SK-N-SH (cell line): ENCODE measurements at regions not wholly inside any gene's neighbourhood (a gene's known extent, or its start where the extent isn't known, plus 50 kb on each side); places are given as distances from the start of the nearest gene placed in this dataset.

Experiments
- ELF1 ChIP-seq: IDR thresholded peaks from 2 replicates; pipeline ENCODE4 v1.4.0; 2012
- NFIC ChIP-seq: IDR thresholded peaks from 2 replicates; pipeline ENCODE4 v1.4.0; 2012; ENCODE audit warnings: borderline replicate concordance
- POLR2AphosphoS5 ChIP-seq: IDR thresholded peaks from 2 replicates; pipeline ENCODE4 v1.6.1; 2012; ENCODE audit warnings: low read depth, low read length
- RFX5 ChIP-seq: IDR thresholded peaks from 2 replicates; pipeline ENCODE4 v1.6.1; 2012; ENCODE audit warnings: mild to moderate bottlenecking, improper control_type of control experiment, low read length
- TF ChIP-seq, protein P1 (sequence below): IDR thresholded peaks from 2 replicates; pipeline ENCODE4 v1.4.0; 2012; ENCODE audit warnings: low read depth, borderline replicate concordance
- TF ChIP-seq, protein P2 (sequence below): fragments of 200-600 bp; sonication (generic); IDR thresholded peaks from 2 replicates; pipeline ENCODE4 v1.6.1; 2017; ENCODE audit warnings: antibody characterized with exemption, mild to moderate bottlenecking, moderate library complexity
- TF ChIP-seq, protein P3 (sequence below): IDR thresholded peaks from 2 replicates; pipeline ENCODE4 v1.4.0; 2012; ENCODE audit warnings: low read depth
- TF ChIP-seq, protein P4 (sequence below): IDR thresholded peaks from 2 replicates; pipeline ENCODE4; 2012

DNA sequence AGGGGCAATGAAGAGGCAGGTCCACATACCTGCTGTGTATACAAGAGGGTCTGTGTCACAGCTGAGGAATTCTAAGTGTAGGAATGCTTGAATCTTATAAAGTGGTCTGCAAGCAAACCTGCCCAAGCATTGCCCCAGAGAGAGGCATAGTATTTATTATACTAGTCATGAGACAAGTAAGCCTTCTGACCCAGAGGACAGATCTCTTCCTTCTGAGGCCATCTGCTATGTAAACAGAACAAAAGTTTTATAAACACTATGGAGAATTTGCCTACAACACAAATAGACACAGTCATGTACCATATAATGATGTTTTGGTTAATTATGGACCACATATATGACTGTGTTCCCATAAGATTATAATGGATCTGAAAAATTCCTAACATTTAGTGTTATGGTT lies 388.2 kb downstream of the NEBL start:
- TF ChIP-seq, protein P1, sequence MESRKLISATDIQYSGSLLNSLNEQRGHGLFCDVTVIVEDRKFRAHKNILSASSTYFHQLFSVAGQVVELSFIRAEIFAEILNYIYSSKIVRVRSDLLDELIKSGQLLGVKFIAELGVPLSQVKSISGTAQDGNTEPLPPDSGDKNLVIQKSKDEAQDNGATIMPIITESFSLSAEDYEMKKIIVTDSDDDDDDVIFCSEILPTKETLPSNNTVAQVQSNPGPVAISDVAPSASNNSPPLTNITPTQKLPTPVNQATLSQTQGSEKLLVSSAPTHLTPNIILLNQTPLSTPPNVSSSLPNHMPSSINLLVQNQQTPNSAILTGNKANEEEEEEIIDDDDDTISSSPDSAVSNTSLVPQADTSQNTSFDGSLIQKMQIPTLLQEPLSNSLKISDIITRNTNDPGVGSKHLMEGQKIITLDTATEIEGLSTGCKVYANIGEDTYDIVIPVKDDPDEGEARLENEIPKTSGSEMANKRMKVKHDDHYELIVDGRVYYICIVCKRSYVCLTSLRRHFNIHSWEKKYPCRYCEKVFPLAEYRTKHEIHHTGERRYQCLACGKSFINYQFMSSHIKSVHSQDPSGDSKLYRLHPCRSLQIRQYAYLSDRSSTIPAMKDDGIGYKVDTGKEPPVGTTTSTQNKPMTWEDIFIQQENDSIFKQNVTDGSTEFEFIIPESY = no peak
- TF ChIP-seq, protein P2, sequence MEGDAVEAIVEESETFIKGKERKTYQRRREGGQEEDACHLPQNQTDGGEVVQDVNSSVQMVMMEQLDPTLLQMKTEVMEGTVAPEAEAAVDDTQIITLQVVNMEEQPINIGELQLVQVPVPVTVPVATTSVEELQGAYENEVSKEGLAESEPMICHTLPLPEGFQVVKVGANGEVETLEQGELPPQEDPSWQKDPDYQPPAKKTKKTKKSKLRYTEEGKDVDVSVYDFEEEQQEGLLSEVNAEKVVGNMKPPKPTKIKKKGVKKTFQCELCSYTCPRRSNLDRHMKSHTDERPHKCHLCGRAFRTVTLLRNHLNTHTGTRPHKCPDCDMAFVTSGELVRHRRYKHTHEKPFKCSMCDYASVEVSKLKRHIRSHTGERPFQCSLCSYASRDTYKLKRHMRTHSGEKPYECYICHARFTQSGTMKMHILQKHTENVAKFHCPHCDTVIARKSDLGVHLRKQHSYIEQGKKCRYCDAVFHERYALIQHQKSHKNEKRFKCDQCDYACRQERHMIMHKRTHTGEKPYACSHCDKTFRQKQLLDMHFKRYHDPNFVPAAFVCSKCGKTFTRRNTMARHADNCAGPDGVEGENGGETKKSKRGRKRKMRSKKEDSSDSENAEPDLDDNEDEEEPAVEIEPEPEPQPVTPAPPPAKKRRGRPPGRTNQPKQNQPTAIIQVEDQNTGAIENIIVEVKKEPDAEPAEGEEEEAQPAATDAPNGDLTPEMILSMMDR = no peak
- TF ChIP-seq, protein P3, sequence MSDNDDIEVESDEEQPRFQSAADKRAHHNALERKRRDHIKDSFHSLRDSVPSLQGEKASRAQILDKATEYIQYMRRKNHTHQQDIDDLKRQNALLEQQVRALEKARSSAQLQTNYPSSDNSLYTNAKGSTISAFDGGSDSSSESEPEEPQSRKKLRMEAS = no peak
- TF ChIP-seq NFIC (no peak), ELF1 (no peak), RFX5 (no peak), POLR2AphosphoS5 (no peak)
- TF ChIP-seq, protein P4, sequence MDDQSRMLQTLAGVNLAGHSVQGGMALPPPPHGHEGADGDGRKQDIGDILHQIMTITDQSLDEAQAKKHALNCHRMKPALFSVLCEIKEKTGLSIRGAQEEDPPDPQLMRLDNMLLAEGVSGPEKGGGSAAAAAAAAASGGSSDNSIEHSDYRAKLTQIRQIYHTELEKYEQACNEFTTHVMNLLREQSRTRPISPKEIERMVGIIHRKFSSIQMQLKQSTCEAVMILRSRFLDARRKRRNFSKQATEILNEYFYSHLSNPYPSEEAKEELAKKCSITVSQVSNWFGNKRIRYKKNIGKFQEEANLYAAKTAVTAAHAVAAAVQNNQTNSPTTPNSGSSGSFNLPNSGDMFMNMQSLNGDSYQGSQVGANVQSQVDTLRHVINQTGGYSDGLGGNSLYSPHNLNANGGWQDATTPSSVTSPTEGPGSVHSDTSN = no peak
